GM23338 (cell line): ENCODE measurements at regions not wholly inside any gene's neighbourhood (a gene's known extent, or its start where the extent isn't known, plus 50 kb on each side); places are given as distances from the start of the nearest gene placed in this dataset.

Experiments
- ATAC-seq: fragments of 200-7000 bp; cut with Tn5 transposase; 3 replicates; pipeline ENCODE4 v1.9.1; 2020
- DNase-seq: peaks from one replicate; pipeline ENCODE4 v3.0.0-alpha.2; 2015; ENCODE audit warnings: low spot score
- H2AFZ ChIP-seq: fragments of 200-600 bp; sonication (generic); 2 replicates; pipeline ENCODE4 v1.8.0; 2016; ENCODE audit warnings: antibody characterized with exemption, mild to moderate bottlenecking, moderate library complexity
- H3F3A ChIP-seq: fragments of 200-600 bp; sonication (generic); replicated peaks from 2 replicates; pipeline ENCODE4 v1.8.0; 2017; ENCODE audit warnings: antibody characterized with exemption, mixed run types, low read depth
- H3K27ac ChIP-seq: fragments of 200-600 bp; sonication (generic); 2 replicates; pipeline ENCODE4 v1.6.1; 2016; ENCODE audit warnings: low read depth
- H3K27me3 ChIP-seq: fragments of 200-600 bp; sonication (generic); 2 replicates; pipeline ENCODE4 v1.8.0; 2016; ENCODE audit warnings: mild to moderate bottlenecking, mixed run types, moderate library complexity; ENCODE audit not compliant: insufficient read depth
- H3K36me3 ChIP-seq: fragments of 200-600 bp; sonication (generic); 2 replicates; pipeline ENCODE4 v1.8.0; 2016; ENCODE audit warnings: mild to moderate bottlenecking; ENCODE audit not compliant: insufficient read depth
- H3K4me1 ChIP-seq: fragments of 200-600 bp; sonication (generic); 2 replicates; pipeline ENCODE4 v1.8.0; 2016; ENCODE audit warnings: mild to moderate bottlenecking, moderate library complexity; ENCODE audit not compliant: insufficient read depth
- H3K4me2 ChIP-seq: fragments of 200-600 bp; sonication (generic); 2 replicates; pipeline ENCODE4 v1.7.1; 2017; ENCODE audit warnings: mixed run types
- H3K4me3 ChIP-seq: fragments of 200-600 bp; sonication (generic); 2 replicates; pipeline ENCODE4 v1.6.1; 2016; ENCODE audit warnings: mixed run types
- H3K79me2 ChIP-seq: fragments of 200-600 bp; sonication (generic); replicated peaks from 2 replicates; pipeline ENCODE4 v1.8.0; 2017; ENCODE audit warnings: mild to moderate bottlenecking; ENCODE audit not compliant: insufficient read depth
- H3K9me2 ChIP-seq: fragments of 200-600 bp; sonication (generic); 2 replicates; pipeline ENCODE4 v1.8.0; 2017; ENCODE audit not compliant: insufficient read depth
- H4K20me1 ChIP-seq: fragments of 200-600 bp; sonication (generic); replicated peaks from 2 replicates; pipeline ENCODE4 v1.8.0; 2017; ENCODE audit warnings: mild to moderate bottlenecking; ENCODE audit not compliant: insufficient read depth
- H3K27ac Mint-ChIP-seq: 2 replicates; pipeline ENCODE4 v1.8.0; 2020; ENCODE audit warnings: inconsistent platforms, mild to moderate bottlenecking, moderate library complexity, mixed read lengths
- H3K27me3 Mint-ChIP-seq: 3 replicates; pipeline ENCODE4 v1.8.0; 2022; ENCODE audit warnings: low read depth, mild to moderate bottlenecking, moderate library complexity, mixed read lengths, inconsistent platforms; ENCODE audit not compliant: insufficient read depth, poor library complexity
- H3K36me3 Mint-ChIP-seq: 3 replicates; pipeline ENCODE4 v1.8.0; 2021; ENCODE audit warnings: low read depth, mild to moderate bottlenecking, inconsistent platforms, moderate library complexity, mixed read lengths
- H3K4me1 Mint-ChIP-seq: 3 replicates; pipeline ENCODE4 v1.8.0; 2020; ENCODE audit warnings: mild to moderate bottlenecking, inconsistent platforms, mixed read lengths
- H3K4me3 Mint-ChIP-seq: 3 replicates; pipeline ENCODE4 v1.8.0; 2021; ENCODE audit warnings: moderate library complexity, mild to moderate bottlenecking, inconsistent platforms, mixed read lengths
- H3K9me3 Mint-ChIP-seq: 3 replicates; pipeline ENCODE4 v1.8.0; 2020; ENCODE audit warnings: moderate library complexity, mild to moderate bottlenecking, inconsistent platforms, mixed read lengths
- CREB1 ChIP-seq: fragments of 250-450 bp; sonication (Bioruptor Pico); IDR thresholded peaks from 2 replicates; pipeline ENCODE4 v1.5.0; 2020; ENCODE audit warnings: low read depth, mild to moderate bottlenecking, moderate library complexity
- ETS1 ChIP-seq: IDR thresholded peaks from 2 replicates; pipeline ENCODE4 v1.6.1; 2016; ENCODE audit warnings: antibody characterized with exemption
- EZH2 ChIP-seq: fragments of 200-600 bp; sonication (generic); IDR thresholded peaks from one replicate; pipeline ENCODE4 v1.8.0; 2017; ENCODE audit warnings: antibody characterized with exemption, mild to moderate bottlenecking, low read depth; ENCODE audit not compliant: unreplicated experiment
- EZH2phosphoT487 ChIP-seq: fragments of 200-600 bp; sonication (generic); IDR thresholded peaks from one replicate; pipeline ENCODE4 v1.8.1; 2018; ENCODE audit warnings: antibody characterized with exemption; ENCODE audit not compliant: unreplicated experiment
- JUNB ChIP-seq: IDR thresholded peaks from one replicate; pipeline ENCODE4 v1.6.1; 2016; ENCODE audit warnings: antibody characterized with exemption; ENCODE audit not compliant: unreplicated experiment
- NANOG ChIP-seq: IDR thresholded peaks from 2 replicates; pipeline ENCODE4 v1.6.1; 2016; ENCODE audit warnings: antibody characterized with exemption, borderline replicate concordance
- POLR2AphosphoS5 ChIP-seq: IDR thresholded peaks from 2 replicates; pipeline ENCODE4 v1.6.1; 2016; ENCODE audit warnings: antibody characterized with exemption, low read depth
- REST ChIP-seq: IDR thresholded peaks from one replicate; pipeline ENCODE4 v1.6.1; 2018; ENCODE audit warnings: antibody characterized with exemption; ENCODE audit not compliant: unreplicated experiment
- STAT1 ChIP-seq: IDR thresholded peaks from one replicate; pipeline ENCODE4 v1.6.1; 2016; ENCODE audit warnings: antibody characterized with exemption; ENCODE audit not compliant: unreplicated experiment
- ZNF114 ChIP-seq: fragments of 250-450 bp; sonication (Bioruptor Pico); IDR thresholded peaks from 2 replicates; pipeline ENCODE4 v1.5.0; 2020; ENCODE audit warnings: mild to moderate bottlenecking, moderate library complexity
- ZNF331 ChIP-seq: fragments of 250-450 bp; sonication (Bioruptor Pico); IDR thresholded peaks from 2 replicates; pipeline ENCODE4 v1.5.0; 2020; ENCODE audit warnings: low read depth, mild to moderate bottlenecking, moderate library complexity
- ZNF462 ChIP-seq: fragments of 250-450 bp; sonication (Bioruptor Pico); IDR thresholded peaks from 2 replicates; pipeline ENCODE4 v1.5.0; 2020; ENCODE audit warnings: mild to moderate bottlenecking, moderate library complexity
- TF ChIP-seq, protein P1 (sequence below), 2 experiments: fragments of 200-600 bp in 1 of 2; sonication (generic) in 1 of 2; conservative IDR thresholded peaks; 2 replicates each; pipeline versions ENCODE4 v1.5.1 to v1.6.1; 2016 to 2017; ENCODE audit warnings: antibody characterized with exemption in 2 of 2, low read depth in 2 of 2, mild to moderate bottlenecking in 2 of 2, moderate library complexity in 1 of 2

DNA sequence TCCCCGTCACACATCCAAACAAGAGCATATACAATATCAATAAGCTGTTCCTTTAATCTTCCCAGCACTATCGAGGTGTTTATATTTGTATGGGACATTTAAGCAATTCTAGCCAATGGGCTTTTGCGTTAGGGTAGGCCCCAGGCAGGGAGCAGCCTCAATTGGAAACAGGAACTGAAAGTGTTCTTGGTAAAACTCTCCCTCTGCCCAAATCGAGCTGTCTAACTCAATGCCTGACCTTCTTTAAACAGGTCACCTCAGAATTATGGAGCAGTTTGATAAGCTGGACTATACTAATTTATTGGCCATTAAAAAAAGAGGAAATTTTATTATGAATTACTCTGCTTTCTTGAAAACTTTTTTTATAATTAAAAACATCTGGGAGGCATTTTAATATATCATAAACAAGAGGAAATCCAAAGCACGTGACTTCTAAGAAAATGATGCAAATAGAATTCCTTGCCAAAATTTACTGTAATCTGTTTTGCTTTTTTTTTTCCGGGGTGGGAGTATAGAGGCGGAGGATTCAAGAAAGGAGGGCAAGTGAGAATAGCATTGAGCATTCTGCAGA is 498.1 kb downstream of the LMO4 start:
- no peaks in the 10 kb centered on the region for H3K27me3 ChIP-seq
- no peak for ATAC-seq
- H3K4me2 ChIP-seq = no peak overlapping the region
- H4K20me1 ChIP-seq = no peaks in the 10 kb centered on the region
- H3K4me3 ChIP-seq = no peak overlapping the region
- no peak for DNase-seq
- no peaks in the 10 kb centered on the region for H3K4me1 ChIP-seq
- H3K36me3 ChIP-seq = no peaks in the 10 kb centered on the region
- no peaks in the 10 kb centered on the region for H3K36me3 Mint-ChIP-seq
- TF ChIP-seq ZNF462 (CRISPR knock-in tag) (no peak), EZH2 (no peak), CREB1 (no peak), POLR2AphosphoS5 (no peak), NANOG (no peak), ZNF331 (CRISPR knock-in tag) (no peak), REST (no peak), STAT1 (no peak), ETS1 (no peak), EZH2phosphoT487 (no peak), JUNB (no peak), ZNF114 (CRISPR knock-in tag) (no peak)
- TF ChIP-seq, protein P1, sequence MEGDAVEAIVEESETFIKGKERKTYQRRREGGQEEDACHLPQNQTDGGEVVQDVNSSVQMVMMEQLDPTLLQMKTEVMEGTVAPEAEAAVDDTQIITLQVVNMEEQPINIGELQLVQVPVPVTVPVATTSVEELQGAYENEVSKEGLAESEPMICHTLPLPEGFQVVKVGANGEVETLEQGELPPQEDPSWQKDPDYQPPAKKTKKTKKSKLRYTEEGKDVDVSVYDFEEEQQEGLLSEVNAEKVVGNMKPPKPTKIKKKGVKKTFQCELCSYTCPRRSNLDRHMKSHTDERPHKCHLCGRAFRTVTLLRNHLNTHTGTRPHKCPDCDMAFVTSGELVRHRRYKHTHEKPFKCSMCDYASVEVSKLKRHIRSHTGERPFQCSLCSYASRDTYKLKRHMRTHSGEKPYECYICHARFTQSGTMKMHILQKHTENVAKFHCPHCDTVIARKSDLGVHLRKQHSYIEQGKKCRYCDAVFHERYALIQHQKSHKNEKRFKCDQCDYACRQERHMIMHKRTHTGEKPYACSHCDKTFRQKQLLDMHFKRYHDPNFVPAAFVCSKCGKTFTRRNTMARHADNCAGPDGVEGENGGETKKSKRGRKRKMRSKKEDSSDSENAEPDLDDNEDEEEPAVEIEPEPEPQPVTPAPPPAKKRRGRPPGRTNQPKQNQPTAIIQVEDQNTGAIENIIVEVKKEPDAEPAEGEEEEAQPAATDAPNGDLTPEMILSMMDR (conservative IDR thresholded peaks at IDR 0.05; ENCODE audit: low read depth in 2 of 2) = no peak
- no peaks in the 10 kb centered on the region; the same call in 1 of the 2 replicates for H3K9me2 ChIP-seq
- no peak overlapping the region for H3K27ac Mint-ChIP-seq
- H3K27me3 Mint-ChIP-seq = no peaks in the 10 kb centered on the region
- H3K27ac ChIP-seq = no peak overlapping the region
- no peaks in the 10 kb centered on the region for H3F3A ChIP-seq
- no peaks in the 10 kb centered on the region for H3K79me2 ChIP-seq
- no peaks in the 10 kb centered on the region for H3K9me3 Mint-ChIP-seq
- H3K4me3 Mint-ChIP-seq = no peak overlapping the region
- peak overlapping the region; percentile 18; the same call in 1 of the 2 replicates for H2AFZ ChIP-seq
- H3K4me1 Mint-ChIP-seq = peaks cover 2% of the 10 kb centered on the region; the same call in 1 of the 3 replicates
